ENCODE measurements at regions not wholly inside any gene's neighbourhood (a gene's known extent, or its start where the extent isn't known, plus 50 kb on each side); places are given as distances from the start of the nearest gene placed in this dataset.

DNA sequence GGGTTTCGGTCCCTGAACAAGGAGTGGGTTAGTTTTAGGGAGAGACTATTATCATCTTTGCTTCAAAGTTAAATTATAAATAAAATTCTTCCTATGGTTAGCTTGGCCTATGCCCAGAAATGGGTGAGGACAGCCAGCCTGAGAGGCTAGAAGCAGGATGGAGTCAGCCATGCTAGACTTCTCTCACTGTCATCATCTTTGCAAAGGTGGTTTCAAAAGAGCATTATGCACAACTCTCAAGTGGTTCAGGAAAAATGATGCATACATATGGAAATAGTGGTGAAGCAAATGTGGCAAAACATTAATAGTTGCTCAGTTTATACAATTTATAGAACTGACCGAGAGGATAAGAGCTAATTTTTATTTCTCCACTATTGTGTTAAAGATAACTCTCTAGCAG lies 124.3 kb upstream of the FOXN2 start:
- intact Hi-C loops (cut with micrococcal nuclease) = no loop called here
- Histone ChIP-seq H3K9me3 (ENCODE audit: low read length) (no peaks in the 10 kb centered on the region), H3F3A (ENCODE audit: low read length, unreplicated experiment) (no peaks in the 10 kb centered on the region), H2AFZ (ENCODE audit: low read length) (no peak overlapping the region), H3K9me2 (replicated peaks; ENCODE audit: low read length) (no peaks in the 10 kb centered on the region), H4K20me1 (ENCODE audit: low read length) (no peaks in the 10 kb centered on the region), H3K27ac (ENCODE audit: low read length) (no peak overlapping the region), H3K27me3 (ENCODE audit: low read length) (no peaks in the 10 kb centered on the region), H3K79me2 (ENCODE audit: low read length) (no peaks in the 10 kb centered on the region), H3K36me3 (ENCODE audit: low read depth, low read length) (no peaks in the 10 kb centered on the region), H3K9ac (ENCODE audit: low read length) (no peak overlapping the region), H3K4me1 (ENCODE audit: insufficient read depth, low read length) (no peaks in the 10 kb centered on the region), H3K4me3 (ENCODE audit: low read length) (no peak overlapping the region), H3K4me2 (ENCODE audit: low read length) (no peak overlapping the region)
- no peak for ATAC-seq
- POLR2A ChIA-PET (ENCODE audit: unreplicated experiment) = no interaction called here
- DNase-seq = no peak
- no TSS peak for BruUV-seq (replicated peaks)
- TF ChIP-seq, protein P1, sequence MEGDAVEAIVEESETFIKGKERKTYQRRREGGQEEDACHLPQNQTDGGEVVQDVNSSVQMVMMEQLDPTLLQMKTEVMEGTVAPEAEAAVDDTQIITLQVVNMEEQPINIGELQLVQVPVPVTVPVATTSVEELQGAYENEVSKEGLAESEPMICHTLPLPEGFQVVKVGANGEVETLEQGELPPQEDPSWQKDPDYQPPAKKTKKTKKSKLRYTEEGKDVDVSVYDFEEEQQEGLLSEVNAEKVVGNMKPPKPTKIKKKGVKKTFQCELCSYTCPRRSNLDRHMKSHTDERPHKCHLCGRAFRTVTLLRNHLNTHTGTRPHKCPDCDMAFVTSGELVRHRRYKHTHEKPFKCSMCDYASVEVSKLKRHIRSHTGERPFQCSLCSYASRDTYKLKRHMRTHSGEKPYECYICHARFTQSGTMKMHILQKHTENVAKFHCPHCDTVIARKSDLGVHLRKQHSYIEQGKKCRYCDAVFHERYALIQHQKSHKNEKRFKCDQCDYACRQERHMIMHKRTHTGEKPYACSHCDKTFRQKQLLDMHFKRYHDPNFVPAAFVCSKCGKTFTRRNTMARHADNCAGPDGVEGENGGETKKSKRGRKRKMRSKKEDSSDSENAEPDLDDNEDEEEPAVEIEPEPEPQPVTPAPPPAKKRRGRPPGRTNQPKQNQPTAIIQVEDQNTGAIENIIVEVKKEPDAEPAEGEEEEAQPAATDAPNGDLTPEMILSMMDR (conservative IDR thresholded peaks at IDR 0.05; ENCODE audit: low read depth, low read length) = no peak
- CTCF ChIA-PET = no interaction called here

DNA sequence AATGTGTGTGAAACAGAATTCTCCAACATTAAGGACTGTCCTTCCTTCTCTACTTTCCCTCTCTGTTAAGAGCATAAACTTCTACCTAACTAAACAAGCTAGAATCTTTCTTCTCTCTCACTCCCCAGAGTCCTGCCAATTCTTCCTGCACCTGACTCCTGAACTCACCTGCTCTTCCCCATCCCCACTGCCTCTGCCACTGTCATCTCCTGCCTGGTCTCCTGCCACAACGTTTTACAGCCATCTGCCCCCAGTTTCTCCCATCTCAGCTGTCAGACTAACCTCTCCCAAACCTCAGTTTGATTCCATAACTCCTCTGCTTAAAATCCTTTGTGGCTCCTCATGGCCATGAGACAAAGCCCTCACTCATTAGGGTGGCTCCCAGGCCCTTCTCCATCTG lies 119.8 kb upstream of the FOXN2 start:
- Histone ChIP-seq H3K36me3 (ENCODE audit: low read depth, low read length) (no peaks in the 10 kb centered on the region), H3K4me1 (ENCODE audit: insufficient read depth, low read length) (no peaks in the 10 kb centered on the region), H3K4me2 (ENCODE audit: low read length) (no peak overlapping the region), H3K9me2 (replicated peaks; ENCODE audit: low read length) (no peaks in the 10 kb centered on the region), H3K9ac (ENCODE audit: low read length) (no peak overlapping the region), H4K20me1 (ENCODE audit: low read length) (no peaks in the 10 kb centered on the region), H3K27me3 (ENCODE audit: low read length) (no peaks in the 10 kb centered on the region), H3K79me2 (ENCODE audit: low read length) (no peaks in the 10 kb centered on the region), H3K27ac (ENCODE audit: low read length) (no peak overlapping the region), H3F3A (ENCODE audit: low read length, unreplicated experiment) (no peaks in the 10 kb centered on the region), H2AFZ (ENCODE audit: low read length) (no peak overlapping the region), H3K9me3 (ENCODE audit: low read length) (no peaks in the 10 kb centered on the region), H3K4me3 (ENCODE audit: low read length) (no peak overlapping the region)
- intact Hi-C loops (cut with micrococcal nuclease) = no loop called here
- ATAC-seq (no peak), DNase-seq (no peak)
- no TSS peak for BruUV-seq (replicated peaks)
- ChIA-PET POLR2A (ENCODE audit: unreplicated experiment) (no interaction called here), CTCF (no interaction called here)
- TF ChIP-seq EZH2phosphoT487 (IDR thresholded peaks at IDR 0.05; ENCODE audit: borderline replicate concordance, low read length) = no peak
- TF ChIP-seq, protein P1 (conservative IDR thresholded peaks at IDR 0.05; ENCODE audit: low read depth, low read length) = no peak

DNA sequence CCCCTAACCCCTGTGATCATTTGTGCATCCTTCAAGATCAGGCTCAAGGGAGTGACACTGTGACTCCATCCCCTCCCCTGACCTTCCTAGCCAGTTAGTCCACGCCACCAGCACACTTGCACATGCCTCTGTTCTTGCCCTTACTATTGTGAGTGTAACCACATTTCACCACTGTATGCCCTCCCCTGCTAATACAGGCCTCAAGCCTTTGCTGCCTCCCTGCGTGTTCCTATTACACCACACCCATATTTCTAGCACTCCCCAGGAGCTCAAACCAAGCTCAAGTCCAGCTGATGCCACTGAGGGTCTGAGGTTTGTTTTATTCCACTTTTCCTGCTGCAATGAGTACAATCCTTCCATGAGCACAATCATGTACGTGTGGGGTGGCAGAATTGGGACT lies 119.3 kb upstream of the FOXN2 start:
- Histone ChIP-seq H3F3A (ENCODE audit: low read length, unreplicated experiment) (no peaks in the 10 kb centered on the region), H4K20me1 (ENCODE audit: low read length) (no peaks in the 10 kb centered on the region), H3K27ac (ENCODE audit: low read length) (no peak overlapping the region), H3K4me1 (ENCODE audit: insufficient read depth, low read length) (no peaks in the 10 kb centered on the region), H3K9me2 (replicated peaks; ENCODE audit: low read length) (no peaks in the 10 kb centered on the region), H3K79me2 (ENCODE audit: low read length) (no peaks in the 10 kb centered on the region), H3K9me3 (ENCODE audit: low read length) (no peaks in the 10 kb centered on the region), H3K27me3 (ENCODE audit: low read length) (no peaks in the 10 kb centered on the region), H3K4me2 (ENCODE audit: low read length) (no peak overlapping the region), H3K36me3 (ENCODE audit: low read depth, low read length) (no peaks in the 10 kb centered on the region), H3K4me3 (ENCODE audit: low read length) (no peak overlapping the region), H2AFZ (ENCODE audit: low read length) (no peak overlapping the region), H3K9ac (ENCODE audit: low read length) (no peak overlapping the region)
- DNase-seq = no peak
- ChIA-PET CTCF (no interaction called here), POLR2A (ENCODE audit: unreplicated experiment) (no interaction called here)
- intact Hi-C loops (cut with micrococcal nuclease) = no loop called here
- no peak for ATAC-seq
- TF ChIP-seq, protein P1 (conservative IDR thresholded peaks at IDR 0.05; ENCODE audit: low read depth, low read length) = no peak
- no peak for TF ChIP-seq EZH2 (IDR thresholded peaks at IDR 0.05; ENCODE audit: low read length, unreplicated experiment)
- TF ChIP-seq EZH2phosphoT487 (IDR thresholded peaks at IDR 0.05; ENCODE audit: borderline replicate concordance, low read length) = no peak
- no TSS peak for BruUV-seq (replicated peaks)

All from PC-3 (cell line).